Hematopoietic multipotent progenitor cell treated with erythropoietin and hydrocortisone succinate and interleukin-3 and kit ligand, for 17 days (in vitro differentiated cells): ENCODE measurements at regions not wholly inside any gene's neighbourhood (a gene's known extent, or its start where the extent isn't known, plus 50 kb on each side); places are given as distances from the start of the nearest gene placed in this dataset.

Experiments
- DNase-seq: peaks from one replicate; pipeline ENCODE4 v3.0.0-alpha.2; 2015; ENCODE audit warnings: low spot score

GRCh38 chr6:4008324-4009047 is 70.5 kb downstream of the FAM217A start:
- DNase-seq, result peak; percentile 78

- DNase-seq, result no peak
Measured at GRCh38 chr6:4009486-4009885, 69.5 kb downstream of the FAM217A start.

GRCh38 chr6:4010048-4010447 is 68.9 kb downstream of the FAM217A start:
- DNase-seq, result no peak

DNA sequence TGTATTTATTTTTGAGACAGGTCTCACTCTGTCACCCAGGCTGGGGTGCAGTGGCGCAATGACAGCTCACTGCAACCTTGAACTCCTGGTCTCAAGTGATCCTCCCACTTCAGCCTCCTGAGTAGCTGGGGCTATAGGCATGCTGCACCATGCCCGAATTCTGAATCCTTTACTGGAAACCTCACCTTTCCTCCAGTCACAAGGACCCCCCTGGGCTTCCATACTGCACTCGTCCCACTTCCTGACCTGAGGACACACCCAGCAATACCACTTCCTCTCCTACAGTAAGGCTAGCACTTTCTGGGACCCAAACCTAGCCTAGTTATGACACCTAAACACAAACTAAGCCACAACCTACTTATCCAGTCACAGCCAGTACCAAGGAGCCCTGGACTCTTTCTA is 68.2 kb downstream of the FAM217A start:
- DNase-seq, result no peak

GRCh38 chr6:4012826-4013225 is 66.1 kb downstream of the FAM217A start:
- no peak for DNase-seq

- peak; percentile 25 for DNase-seq
Measured at GRCh38 chr6:4017058-4017739, 61.7 kb downstream of the FAM217A start.

DNA sequence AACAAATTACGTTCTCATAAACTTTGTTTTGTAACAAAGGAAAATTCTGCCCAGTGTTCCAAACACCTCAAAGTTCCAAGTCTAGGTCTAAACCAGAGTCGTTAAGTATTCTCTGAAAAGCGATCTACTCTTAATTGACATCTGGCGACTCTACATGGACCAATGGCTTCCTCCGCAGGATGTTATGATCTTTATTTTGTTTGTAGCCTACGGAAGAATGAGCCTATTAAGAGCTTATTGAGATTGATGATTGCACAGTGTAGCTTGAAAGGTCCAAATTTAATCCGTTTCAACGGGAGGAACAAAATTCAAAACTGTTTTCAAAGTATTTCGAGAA is 61.1 kb downstream of the FAM217A start:
- DNase-seq, result no peak

DNA sequence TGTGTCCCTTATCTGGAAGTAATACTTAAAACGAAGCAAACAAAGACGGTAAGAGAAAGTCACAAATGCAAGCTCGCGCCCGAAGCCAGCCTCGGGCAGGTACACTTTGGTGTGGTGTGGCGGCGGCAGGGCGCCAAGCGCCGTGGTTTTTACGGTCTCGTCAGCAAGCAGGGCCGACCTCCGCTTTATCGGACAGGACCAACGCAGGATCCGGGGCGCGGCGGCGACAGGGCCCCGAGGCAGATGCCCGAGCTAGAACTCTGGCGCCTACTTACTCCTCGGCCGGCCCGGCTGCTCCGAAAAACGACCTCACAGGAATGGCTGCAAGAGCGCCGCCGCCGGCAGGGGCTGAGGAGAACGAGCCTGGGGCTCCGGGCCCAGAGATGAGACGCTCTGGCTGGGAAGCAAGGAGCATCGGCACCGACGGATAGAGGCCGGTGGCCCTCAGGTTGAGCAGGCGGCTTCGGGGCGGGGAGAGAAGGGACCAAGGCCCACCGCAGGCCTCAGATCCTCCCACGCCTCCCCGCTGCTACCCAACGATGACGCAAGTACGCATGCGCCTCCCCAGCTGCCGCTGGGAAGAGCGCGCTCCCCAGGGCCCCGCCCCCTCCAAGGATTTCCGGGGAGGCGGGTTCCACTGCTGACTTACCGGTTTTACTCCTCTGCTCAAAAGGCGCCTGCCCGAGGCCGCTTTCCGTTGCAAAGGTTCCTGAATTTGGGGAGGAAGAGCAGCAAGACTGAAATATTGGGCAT is 60.6 kb downstream of the FAM217A start:
- DNase-seq, result peak; percentile 97
